Stomach (tissue), 8 donors: ENCODE measurements at regions not wholly inside any gene's neighbourhood (a gene's known extent, or its start where the extent isn't known, plus 50 kb on each side); places are given as distances from the start of the nearest gene placed in this dataset.

ENCODE experiments used
- DNase-seq, 2 donors: peaks; one replicate each; pipeline versions ENCODE4 v3.0.0 to v3.0.0-alpha.2; 2013 to 2019
- H3K27ac ChIP-seq, 5 donors: fragments of 200-600 bp in 4 of 5; sonication (generic) in 4 of 5; one replicate each; pipeline ENCODE4 v1.5.1; 2013 to 2019; ENCODE audit warnings: mild to moderate bottlenecking in 1 of 5, moderate library complexity in 1 of 5
- H3K27me3 ChIP-seq, 3 donors: fragments of 200-600 bp; sonication (generic); one replicate each; pipeline ENCODE4 v1.5.1; 2017 to 2019; ENCODE audit warnings: mixed run types in 1 of 3
- H3K36me3 ChIP-seq, 4 donors: fragments of 200-600 bp; sonication (generic); 1 replicate in 3 of 4; 2 replicates in 1 of 4; pipeline ENCODE4 v1.5.1; 2016 to 2019
- H3K4me1 ChIP-seq, 4 donors: fragments of 200-600 bp; sonication (generic); one replicate each; pipeline ENCODE4 v1.5.1; 2016 to 2019
- H3K4me3 ChIP-seq, 4 donors: fragments of 200-600 bp; sonication (generic) in 3 of 4; one replicate each; pipeline ENCODE4 v1.5.1; 2016 to 2019; ENCODE audit warnings: mild to moderate bottlenecking in 1 of 4
- H3K9me3 ChIP-seq, 4 donors: fragments of 200-600 bp; sonication (generic); one replicate each; pipeline ENCODE4 v1.5.1; 2016 to 2019
- CTCF ChIP-seq, 7 experiments: fragments of 450-650 bp in 4 of 7; fragments of 200-600 bp in 3 of 7; sonication (generic) in 3 of 7; IDR thresholded peaks; one replicate each; pipeline ENCODE4 v1.5.1; 2016 to 2019; ENCODE audit warnings: antibody characterized with exemption in 7 of 7, control low read depth in 2 of 7, mild to moderate bottlenecking in 1 of 7
- EP300 ChIP-seq: sonication (generic); formaldehyde crosslinking; IDR thresholded peaks from one replicate; pipeline ENCODE4 v1.6.1; 2017; ENCODE audit warnings: antibody characterized with exemption
- POLR2A ChIP-seq, 4 donors: fragments of 450-650 bp; IDR thresholded peaks; one replicate each; pipeline ENCODE4 v1.6.1; 2016; ENCODE audit warnings: antibody characterized with exemption in 4 of 4, control low read depth in 2 of 4, mild to moderate bottlenecking in 1 of 4, moderate library complexity in 1 of 4
- POLR2AphosphoS5 ChIP-seq, 3 donors: sonication (generic); formaldehyde crosslinking; IDR thresholded peaks; one replicate each; pipeline ENCODE4 v1.6.1; 2016; ENCODE audit warnings: antibody characterized with exemption in 3 of 3
- WGBS, 5 donors: extraction: QIAGEN DNeasy Blood & Tissue Kit in 3 of 5; methylation state at CpG; one replicate each; pipeline versions ENCODE4 v1.1.5 to v1.1.7; 2013 to 2018; 5-methylcytosine and 5-hydroxymethylcytosine counted together
- intact Hi-C: fragments of 100-400 bp; cut with DNase I; formaldehyde crosslinking; loops from one replicate; pipeline ENCODE4 v1.15.1; 2023; ENCODE audit warnings: low total_unique reads
- donor health status: healthy with polysubstance abuse.
- donor health status: Bipolar disorder and iron deficiency.
- donor health status: healthy.

GRCh38 chr18:56330366-56331110 lies 307.9 kb downstream of the TXNL1 start:
- no peaks in the 10 kb centered on the region for H3K27me3 ChIP-seq
- no peaks in the 10 kb centered on the region for H3K36me3 ChIP-seq
- DNase-seq = no peak
- no peak for TF ChIP-seq POLR2A (IDR thresholded peaks at IDR 0.05)
- no peak for TF ChIP-seq POLR2AphosphoS5 (IDR thresholded peaks at IDR 0.05)
- no peak for TF ChIP-seq EP300
- TF ChIP-seq CTCF (IDR thresholded peaks at IDR 0.05) = no peak
- 38 to 66% (median 56%) methylated on average over 9 of the region's 9 CpGs for WGBS, 5 donors
- no peaks in the 10 kb centered on the region for H3K9me3 ChIP-seq
- intact Hi-C loops = no loop called here
- no peak overlapping the region for H3K27ac ChIP-seq
- no peak overlapping the region for H3K4me3 ChIP-seq
- H3K4me1 ChIP-seq = peaks cover 0 to 4% (median 0%) of the 10 kb centered on the region in 4 donors

GRCh38 chr18:56329536-56329935 lies 308.9 kb downstream of the TXNL1 start:
- Histone ChIP-seq H3K9me3 (no peaks in the 10 kb centered on the region), H3K36me3 (no peaks in the 10 kb centered on the region), H3K27ac (no peak overlapping the region), H3K27me3 (no peaks in the 10 kb centered on the region), H3K4me3 (no peak overlapping the region), H3K4me1 (peaks cover 0 to 4% (median 0%) of the 10 kb centered on the region in 4 donors)
- intact Hi-C loops = no loop called here
- no peak for DNase-seq
- WGBS, 5 donors = 84 to 100% (median 93%) methylated on average over 1 of the region's 1 CpG
- no peak for TF ChIP-seq POLR2AphosphoS5 (IDR thresholded peaks at IDR 0.05)
- no peak for TF ChIP-seq CTCF (IDR thresholded peaks at IDR 0.05)
- TF ChIP-seq POLR2A (IDR thresholded peaks at IDR 0.05) = no peak

DNA sequence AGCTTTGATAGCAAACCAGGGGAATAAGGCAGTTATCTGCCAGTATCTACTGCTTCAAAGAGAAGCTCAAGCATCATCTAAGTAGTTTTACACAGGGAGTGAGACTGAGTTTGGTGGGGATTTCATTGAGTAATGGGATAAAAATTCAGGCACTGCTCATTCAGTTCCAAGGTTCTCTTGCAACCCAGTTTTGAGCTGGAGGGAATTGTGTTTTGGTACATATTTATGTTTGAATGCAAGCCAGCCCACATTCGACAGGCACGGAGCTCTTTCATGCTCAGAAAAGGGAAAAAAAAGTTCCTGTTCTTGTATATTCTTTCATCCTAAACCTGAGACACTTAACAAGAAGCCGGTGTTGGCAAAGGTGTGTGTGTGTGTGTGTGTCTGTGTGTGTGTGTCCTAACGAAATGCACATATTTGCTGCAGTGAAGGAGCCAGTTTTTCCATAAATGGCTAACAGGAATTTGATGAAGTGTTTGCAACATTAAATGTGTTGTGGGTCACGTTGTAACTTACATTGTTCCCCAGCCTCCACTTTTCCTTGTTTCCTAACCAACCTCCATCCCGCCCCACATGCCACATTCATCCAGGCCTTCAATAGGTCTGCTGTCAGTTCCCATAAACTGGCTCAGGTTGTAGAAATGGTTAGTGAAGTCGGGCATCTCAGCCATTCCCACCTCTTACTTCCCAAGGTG lies 311.1 kb downstream of the TXNL1 start:
- no peaks in the 10 kb centered on the region for H3K27me3 ChIP-seq
- H3K36me3 ChIP-seq = no peaks in the 10 kb centered on the region
- no peak overlapping the region for H3K4me3 ChIP-seq
- intact Hi-C loops = no loop called here
- H3K4me1 ChIP-seq = peaks cover 0 to 4% (median 0%) of the 10 kb centered on the region in 4 donors
- H3K27ac ChIP-seq = no peak overlapping the region
- TF ChIP-seq POLR2AphosphoS5 (IDR thresholded peaks at IDR 0.05) = no peak
- no peak for TF ChIP-seq POLR2A (IDR thresholded peaks at IDR 0.05)
- no peak for TF ChIP-seq EP300
- TF ChIP-seq CTCF (IDR thresholded peaks at IDR 0.05) = no peak
- WGBS, 5 donors = 63 to 74% (median 68%) methylated on average over 7 of the region's 7 CpGs
- peak in 1 of 2 donors; percentile 17 for DNase-seq
- no peaks in the 10 kb centered on the region for H3K9me3 ChIP-seq

- H3K27ac ChIP-seq = no peak overlapping the region
- H3K4me3 ChIP-seq = no peak overlapping the region
- H3K27me3 ChIP-seq = no peaks in the 10 kb centered on the region
- TF ChIP-seq EP300 (no peak), CTCF (IDR thresholded peaks at IDR 0.05) (no peak), POLR2AphosphoS5 (IDR thresholded peaks at IDR 0.05) (no peak), POLR2A (IDR thresholded peaks at IDR 0.05) (no peak)
- H3K4me1 ChIP-seq = peaks cover 0 to 4% (median 0%) of the 10 kb centered on the region in 4 donors
- intact Hi-C loops = no loop called here
- DNase-seq = no peak
- H3K9me3 ChIP-seq = no peaks in the 10 kb centered on the region
- WGBS, 5 donors = 40 to 69% (median 49%) methylated on average over 3 of the region's 3 CpGs
- H3K36me3 ChIP-seq = no peaks in the 10 kb centered on the region
Observed at GRCh38 chr18:56326336-56327072, 311.9 kb downstream of the TXNL1 start.
